ENCODE measurements at regions not wholly inside any gene's neighbourhood (a gene's known extent, or its start where the extent isn't known, plus 50 kb on each side); places are given as distances from the start of the nearest gene placed in this dataset.
A peak's percentile ranks its signal among the peaks of the same experiment; 100 is the strongest.

GRCh38 chr7:155209478-155210319 is 88.0 kb upstream of the INSIG1 start:
- no peak for TF ChIP-seq CTCF (IDR thresholded peaks at IDR 0.05; ENCODE audit: low read depth, low read length, missing control alignments)
- no peak for DNase-seq (ENCODE audit: low read depth)
- H3K4me3 ChIP-seq (ENCODE audit: low read depth, low read length) = no peak overlapping the region

GRCh38 chr7:155210356-155210755 is 87.3 kb upstream of the INSIG1 start:
- no peak for DNase-seq (ENCODE audit: low read depth)
- no peak overlapping the region for H3K4me3 ChIP-seq (ENCODE audit: low read depth, low read length)
- TF ChIP-seq CTCF (IDR thresholded peaks at IDR 0.05; ENCODE audit: low read depth, low read length, missing control alignments) = peak; percentile 27

- no peak overlapping the region for H3K4me3 ChIP-seq (ENCODE audit: low read depth, low read length)
- DNase-seq (ENCODE audit: low read depth) = no peak
- no peak for TF ChIP-seq CTCF (IDR thresholded peaks at IDR 0.05; ENCODE audit: low read depth, low read length, missing control alignments)
These were observed 86.5 kb upstream of the INSIG1 start for GRCh38 chr7:155211173-155211572.

- TF ChIP-seq CTCF (IDR thresholded peaks at IDR 0.05; ENCODE audit: low read depth, low read length, missing control alignments) = no peak
- DNase-seq (ENCODE audit: low read depth) = no peak
- H3K4me3 ChIP-seq (ENCODE audit: low read depth, low read length) = no peak overlapping the region
These were observed 85.9 kb upstream of the INSIG1 start for GRCh38 chr7:155211761-155212160.

GRCh38 chr7:155212301-155213015 is 85.2 kb upstream of the INSIG1 start:
- H3K4me3 ChIP-seq (ENCODE audit: low read depth, low read length) = no peak overlapping the region
- no peak for TF ChIP-seq CTCF (IDR thresholded peaks at IDR 0.05; ENCODE audit: low read depth, low read length, missing control alignments)
- no peak for DNase-seq (ENCODE audit: low read depth)

- H3K4me3 ChIP-seq (ENCODE audit: low read depth, low read length) = no peak overlapping the region
- no peak for TF ChIP-seq CTCF (IDR thresholded peaks at IDR 0.05; ENCODE audit: low read depth, low read length, missing control alignments)
- no peak for DNase-seq (ENCODE audit: low read depth)
These were observed 84.3 kb upstream of the INSIG1 start for GRCh38 chr7:155213385-155213784.

Measured in GM12864 (cell line).